Kidney epithelial cell (primary cell): ENCODE measurements at regions not wholly inside any gene's neighbourhood (a gene's known extent, or its start where the extent isn't known, plus 50 kb on each side); places are given as distances from the start of the nearest gene placed in this dataset.

Experiments used
- DNase-seq: peaks from one replicate; pipeline ENCODE4 v3.0.0-alpha.2; 2010; ENCODE audit warnings: low read depth
- H3K27me3 ChIP-seq: 2 replicates; pipeline ENCODE4 v1.6.0; 2011; ENCODE audit warnings: low read length; ENCODE audit not compliant: control insufficient read depth, insufficient read depth
- H3K36me3 ChIP-seq: 2 replicates; pipeline ENCODE4 v1.5.1; 2011; ENCODE audit warnings: low read length; ENCODE audit not compliant: control insufficient read depth, insufficient read depth
- H3K4me3 ChIP-seq: 2 replicates; pipeline ENCODE4 v1.5.1; 2011; ENCODE audit warnings: low read depth, mild to moderate bottlenecking, control low read depth, low read length
- TF ChIP-seq, protein P1 (sequence below): IDR thresholded peaks from 2 replicates; pipeline ENCODE4 v1.5.1; 2011; ENCODE audit warnings: mild to moderate bottlenecking, moderate library complexity, low read length, control low read depth, inconsistent platforms; ENCODE audit not compliant: insufficient read depth, poor library complexity, severe bottlenecking

DNA sequence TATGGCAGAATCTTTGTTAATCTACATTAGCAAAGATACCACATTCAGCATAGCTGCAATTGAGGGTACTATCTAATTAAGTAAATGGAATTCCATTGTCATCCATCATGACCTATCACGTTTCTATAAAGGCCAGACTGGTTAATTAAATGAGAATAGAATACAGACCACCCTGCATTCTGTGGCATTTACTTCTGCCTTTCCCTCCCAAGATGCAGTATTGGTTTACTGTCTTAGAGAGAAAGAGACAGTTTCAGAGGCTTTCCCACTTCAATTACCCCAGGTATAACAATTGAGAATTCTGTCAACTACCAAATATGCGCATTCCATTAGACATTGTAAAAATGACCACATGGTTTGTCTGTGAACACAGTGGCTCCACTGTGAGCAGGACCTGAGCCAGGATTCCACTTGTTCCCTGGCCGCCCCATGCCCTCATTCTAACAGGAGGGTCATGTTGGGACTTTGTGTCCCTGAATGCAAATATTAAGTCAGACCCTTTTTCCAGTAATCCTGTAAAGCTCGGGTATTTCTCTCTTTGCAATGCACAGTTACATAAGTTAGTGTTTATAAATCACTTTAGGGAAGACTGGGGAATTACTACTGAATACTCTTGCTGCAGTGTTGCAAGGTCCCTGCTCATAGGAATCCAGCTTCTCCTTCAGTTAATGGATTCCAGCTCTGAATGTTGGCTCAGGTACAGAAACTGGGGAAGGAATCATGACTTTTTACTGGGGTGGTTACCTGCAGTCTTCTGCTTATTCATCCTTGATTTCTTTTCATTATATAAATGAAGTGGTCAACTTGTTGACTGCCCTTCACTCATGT lies 261.0 kb downstream of the PDGFC start:
- no peaks in the 10 kb centered on the region for H3K27me3 ChIP-seq
- TF ChIP-seq, protein P1, sequence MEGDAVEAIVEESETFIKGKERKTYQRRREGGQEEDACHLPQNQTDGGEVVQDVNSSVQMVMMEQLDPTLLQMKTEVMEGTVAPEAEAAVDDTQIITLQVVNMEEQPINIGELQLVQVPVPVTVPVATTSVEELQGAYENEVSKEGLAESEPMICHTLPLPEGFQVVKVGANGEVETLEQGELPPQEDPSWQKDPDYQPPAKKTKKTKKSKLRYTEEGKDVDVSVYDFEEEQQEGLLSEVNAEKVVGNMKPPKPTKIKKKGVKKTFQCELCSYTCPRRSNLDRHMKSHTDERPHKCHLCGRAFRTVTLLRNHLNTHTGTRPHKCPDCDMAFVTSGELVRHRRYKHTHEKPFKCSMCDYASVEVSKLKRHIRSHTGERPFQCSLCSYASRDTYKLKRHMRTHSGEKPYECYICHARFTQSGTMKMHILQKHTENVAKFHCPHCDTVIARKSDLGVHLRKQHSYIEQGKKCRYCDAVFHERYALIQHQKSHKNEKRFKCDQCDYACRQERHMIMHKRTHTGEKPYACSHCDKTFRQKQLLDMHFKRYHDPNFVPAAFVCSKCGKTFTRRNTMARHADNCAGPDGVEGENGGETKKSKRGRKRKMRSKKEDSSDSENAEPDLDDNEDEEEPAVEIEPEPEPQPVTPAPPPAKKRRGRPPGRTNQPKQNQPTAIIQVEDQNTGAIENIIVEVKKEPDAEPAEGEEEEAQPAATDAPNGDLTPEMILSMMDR, result no peak
- H3K4me3 ChIP-seq, result no peak overlapping the region
- H3K36me3 ChIP-seq, result no peaks in the 10 kb centered on the region
- DNase-seq, result no peak

DNA sequence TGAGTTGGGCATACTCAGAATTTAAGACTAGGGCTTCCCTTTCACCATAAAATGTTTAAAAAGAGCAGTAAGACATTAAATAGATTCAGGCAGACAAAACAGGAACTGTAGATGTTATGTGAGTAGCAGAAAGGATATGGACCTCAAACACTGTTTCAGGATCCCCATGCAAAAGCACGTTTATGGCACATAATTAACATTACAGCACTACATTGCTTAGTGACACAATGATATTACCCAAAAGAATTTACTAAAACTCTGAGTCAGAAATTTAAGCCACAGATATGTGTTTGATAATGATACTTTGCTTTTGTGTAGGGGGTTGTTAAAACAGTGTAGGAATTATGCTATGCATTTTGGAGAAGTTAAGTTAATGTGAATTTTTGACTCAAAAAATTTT lies 266.3 kb downstream of the PDGFC start:
- H3K27me3 ChIP-seq, result no peaks in the 10 kb centered on the region
- no peak for DNase-seq
- no peaks in the 10 kb centered on the region for H3K36me3 ChIP-seq
- H3K4me3 ChIP-seq, result no peak overlapping the region
- TF ChIP-seq, protein P1, result no peak

DNA sequence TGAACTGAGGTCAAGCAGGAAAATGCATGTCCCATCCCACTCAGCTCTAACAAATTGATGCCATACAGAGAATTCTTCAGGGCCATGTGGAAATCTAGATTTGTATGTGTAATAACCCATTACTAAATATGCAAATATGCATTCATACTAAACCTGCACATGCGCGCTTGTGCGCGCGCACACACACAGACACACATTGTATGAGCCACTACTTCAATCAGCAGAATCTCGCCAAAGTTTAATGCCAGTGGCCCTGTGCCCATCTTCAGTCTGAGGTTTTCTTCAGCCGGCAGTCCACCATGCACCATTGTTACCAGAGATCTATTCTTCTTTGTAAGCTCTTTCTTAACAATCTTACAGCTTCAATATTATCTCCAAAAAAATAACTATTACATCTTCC lies 276.4 kb downstream of the PDGFC start:
- Histone ChIP-seq H3K36me3 (no peaks in the 10 kb centered on the region), H3K4me3 (no peak overlapping the region), H3K27me3 (no peaks in the 10 kb centered on the region)
- TF ChIP-seq, protein P1, result no peak
- no peak for DNase-seq

DNA sequence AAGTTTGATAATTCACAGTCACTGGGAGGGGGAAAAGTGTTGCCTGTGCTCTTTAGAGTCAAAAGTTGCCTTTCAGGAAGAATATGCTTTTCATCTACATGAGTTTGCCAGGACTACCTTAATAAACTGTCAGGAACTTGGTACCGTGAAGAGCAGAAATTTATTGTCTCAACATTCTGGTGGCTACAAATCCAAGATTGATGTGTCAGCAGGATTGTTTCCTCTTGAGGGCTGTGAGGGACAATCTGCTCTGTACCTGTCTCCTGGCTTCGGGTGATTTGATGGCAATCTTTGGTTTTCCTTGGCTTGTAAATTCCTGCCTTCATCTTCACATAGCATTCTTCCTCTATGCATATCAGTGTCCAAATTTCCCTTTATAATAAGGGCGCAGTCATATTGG lies 277.2 kb downstream of the PDGFC start:
- Histone ChIP-seq H3K27me3 (no peaks in the 10 kb centered on the region), H3K36me3 (no peaks in the 10 kb centered on the region), H3K4me3 (no peak overlapping the region)
- TF ChIP-seq, protein P1, result no peak
- no peak for DNase-seq

DNA sequence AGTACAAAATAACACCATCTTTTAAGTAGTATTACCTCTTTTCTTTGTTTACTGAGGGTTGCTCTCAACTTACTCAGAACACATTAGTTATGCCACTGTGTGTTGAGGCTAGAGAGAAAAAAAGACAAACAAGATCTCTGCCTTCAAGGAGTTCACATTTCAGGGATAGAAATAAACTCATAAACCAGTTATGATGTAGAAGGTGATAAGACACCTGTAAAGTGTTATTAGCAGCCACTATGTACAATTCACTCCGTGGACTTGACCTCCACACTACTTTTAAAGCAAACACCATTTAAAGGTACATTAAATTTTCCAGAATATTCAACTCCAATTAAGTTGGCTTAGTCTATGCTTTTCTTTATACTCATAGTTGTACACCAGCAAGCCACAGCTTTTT lies 278.0 kb downstream of the PDGFC start:
- no peak for DNase-seq
- no peaks in the 10 kb centered on the region for H3K27me3 ChIP-seq
- H3K36me3 ChIP-seq, result no peaks in the 10 kb centered on the region
- H3K4me3 ChIP-seq, result no peak overlapping the region
- TF ChIP-seq, protein P1, result no peak

DNA sequence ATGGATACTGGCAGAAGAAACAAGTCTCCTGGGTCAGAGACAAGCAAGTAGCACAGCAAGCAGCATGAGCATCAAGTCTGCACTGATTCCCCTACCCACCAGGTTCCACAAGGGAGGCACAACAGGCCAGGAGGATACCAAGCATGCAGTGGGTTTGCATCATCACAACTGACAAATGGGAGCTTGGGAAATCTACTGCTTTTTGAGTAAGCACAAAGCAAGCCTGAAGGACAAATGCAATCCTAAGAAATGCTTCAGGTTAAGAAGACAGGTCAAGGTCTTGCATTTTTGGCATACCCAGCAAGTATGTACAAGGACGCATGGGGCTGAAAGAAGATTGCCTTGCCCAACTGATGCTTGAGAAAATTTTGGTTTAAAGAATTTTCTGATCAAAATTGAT lies 279.6 kb downstream of the PDGFC start:
- TF ChIP-seq, protein P1, result no peak
- Histone ChIP-seq H3K36me3 (no peaks in the 10 kb centered on the region), H3K27me3 (no peaks in the 10 kb centered on the region), H3K4me3 (no peak overlapping the region)
- DNase-seq, result no peak
